WTC11 (cell line): ENCODE measurements at regions not wholly inside any gene's neighbourhood (a gene's known extent, or its start where the extent isn't known, plus 50 kb on each side); places are given as distances from the start of the nearest gene placed in this dataset.

Experiments
- ATAC-seq: fragments of 200-7000 bp; cut with Tn5 transposase; 2 replicates; pipeline ENCODE4 v1.10.0; 2021; ENCODE audit warnings: mild to moderate bottlenecking, moderate library complexity
- CTCF ChIA-PET: fragments of 300-600 bp; sonication (Branson Sonifier 250); formaldehyde crosslinking; loops from one replicate; lab custom pipeline; 2021; ENCODE audit warnings: antibody characterized with exemption; lab: Charles Lee
- POLR2A ChIA-PET: fragments of 350-600 bp; sonication (Branson Sonifier 250); formaldehyde crosslinking; loops from one replicate; lab custom pipeline; 2021; ENCODE audit warnings: antibody characterized with exemption; lab: Charles Lee
- DNase-seq: peaks from one replicate; pipeline ENCODE4 v3.0.0; 2021; ENCODE audit warnings: low spot score
- H3K27ac Mint-ChIP-seq: 2 replicates; pipeline ENCODE4 v1.8.0; 2021; ENCODE audit warnings: mixed read lengths
- H3K27me3 Mint-ChIP-seq: 2 replicates; pipeline ENCODE4 v1.8.0; 2021; ENCODE audit warnings: low read depth, mild to moderate bottlenecking, moderate library complexity, mixed read lengths
- H3K36me3 Mint-ChIP-seq: 2 replicates; pipeline ENCODE4 v1.8.0; 2021; ENCODE audit warnings: mixed read lengths
- H3K4me1 Mint-ChIP-seq: 2 replicates; pipeline ENCODE4 v1.8.0; 2022; ENCODE audit warnings: mixed read lengths
- H3K4me3 Mint-ChIP-seq: 2 replicates; pipeline ENCODE4 v1.8.0; 2021; ENCODE audit warnings: mild to moderate bottlenecking, moderate library complexity, mixed read lengths
- H3K9me3 Mint-ChIP-seq: 2 replicates; pipeline ENCODE4 v1.8.0; 2021; ENCODE audit warnings: mixed read lengths
- CBFB ChIP-seq: sonication (generic); formaldehyde crosslinking; IDR thresholded peaks from 2 replicates; pipeline ENCODE4 v1.8.1; 2022; ENCODE audit warnings: mild to moderate bottlenecking, low read depth, missing genetic modification reagents
- CREB1 ChIP-seq: sonication (generic); formaldehyde crosslinking; IDR thresholded peaks from 2 replicates; pipeline ENCODE4 v1.8.0; 2023; ENCODE audit warnings: mild to moderate bottlenecking, missing genetic modification reagents
- CREM ChIP-seq: sonication (generic); formaldehyde crosslinking; IDR thresholded peaks from 2 replicates; pipeline ENCODE4 v1.8.1; 2022; ENCODE audit warnings: mild to moderate bottlenecking, missing genetic modification reagents, moderate library complexity
- E2F4 ChIP-seq: sonication (generic); formaldehyde crosslinking; IDR thresholded peaks from 2 replicates; pipeline ENCODE4 v1.8.1; 2022; ENCODE audit warnings: low read depth, mild to moderate bottlenecking, moderate library complexity, missing genetic modification reagents, borderline replicate concordance
- FOXK1 ChIP-seq: sonication (generic); formaldehyde crosslinking; IDR thresholded peaks from 2 replicates; pipeline ENCODE4 v1.8.0; 2022; ENCODE audit warnings: mild to moderate bottlenecking, moderate library complexity, missing genetic modification reagents
- FOXP1 ChIP-seq: sonication (generic); formaldehyde crosslinking; IDR thresholded peaks from 2 replicates; pipeline ENCODE4 v1.8.0; 2022; ENCODE audit warnings: missing genetic modification reagents, mild to moderate bottlenecking, moderate library complexity, borderline replicate concordance
- GRHL2 ChIP-seq: fragments of 250-450 bp; sonication (Bioruptor Pico); IDR thresholded peaks from 2 replicates; pipeline ENCODE4 v1.8.0; 2022; ENCODE audit warnings: mild to moderate bottlenecking, moderate library complexity; ENCODE audit not compliant: insufficient replicate concordance, severe bottlenecking
- GTF2I ChIP-seq: fragments of 250-450 bp; sonication (Bioruptor Pico); conservative IDR thresholded peaks from 2 replicates; pipeline ENCODE4 v1.4.0; 2021; ENCODE audit warnings: mild to moderate bottlenecking
- JUN ChIP-seq: sonication (generic); formaldehyde crosslinking; IDR thresholded peaks from 2 replicates; pipeline ENCODE4 v1.8.0; 2023; ENCODE audit warnings: mild to moderate bottlenecking, missing genetic modification reagents
- MAX ChIP-seq: sonication (generic); formaldehyde crosslinking; IDR thresholded peaks from 2 replicates; pipeline ENCODE4 v1.8.0; 2022; ENCODE audit warnings: mild to moderate bottlenecking, missing genetic modification reagents
- MLX ChIP-seq: sonication (generic); formaldehyde crosslinking; IDR thresholded peaks from 2 replicates; pipeline ENCODE4 v1.8.1; 2023; ENCODE audit warnings: mild to moderate bottlenecking, missing genetic modification reagents, moderate library complexity
- MXD4 ChIP-seq: fragments of 250-450 bp; sonication (Bioruptor Pico); IDR thresholded peaks from 2 replicates; pipeline ENCODE4 v1.8.0; 2021; ENCODE audit warnings: mild to moderate bottlenecking, moderate library complexity, borderline replicate concordance
- NFE2L1 ChIP-seq: sonication (generic); formaldehyde crosslinking; IDR thresholded peaks from 2 replicates; pipeline ENCODE4 v1.8.1; 2023; ENCODE audit warnings: missing genetic modification reagents
- NFYB ChIP-seq: sonication (generic); formaldehyde crosslinking; conservative IDR thresholded peaks from 2 replicates; pipeline ENCODE4 v1.8.0; 2022; ENCODE audit warnings: low read depth, missing genetic modification reagents
- NR2C2 ChIP-seq: sonication (generic); formaldehyde crosslinking; IDR thresholded peaks from 2 replicates; pipeline ENCODE4 v1.8.0; 2022; ENCODE audit warnings: mild to moderate bottlenecking, missing genetic modification reagents
- PRDM15 ChIP-seq: sonication (generic); formaldehyde crosslinking; IDR thresholded peaks from 2 replicates; pipeline ENCODE4 v1.8.0; 2022; ENCODE audit warnings: missing genetic modification reagents
- SMAD3 ChIP-seq: sonication (generic); formaldehyde crosslinking; IDR thresholded peaks from 2 replicates; pipeline ENCODE4 v1.8.0; 2022; ENCODE audit warnings: missing genetic modification reagents, mild to moderate bottlenecking, borderline replicate concordance
- TEAD1 ChIP-seq: sonication (generic); formaldehyde crosslinking; IDR thresholded peaks from 2 replicates; pipeline ENCODE4 v1.8.0; 2022; ENCODE audit warnings: mild to moderate bottlenecking, missing genetic modification reagents
- TEAD4 ChIP-seq: sonication (generic); formaldehyde crosslinking; IDR thresholded peaks from 2 replicates; pipeline ENCODE4 v1.8.0; 2022; ENCODE audit warnings: mild to moderate bottlenecking, missing genetic modification reagents
- TP53 ChIP-seq: sonication (generic); formaldehyde crosslinking; IDR thresholded peaks from 2 replicates; pipeline ENCODE4 v1.8.1; 2023; ENCODE audit warnings: mild to moderate bottlenecking, missing genetic modification reagents
- ZNF121 ChIP-seq: sonication (generic); formaldehyde crosslinking; IDR thresholded peaks from 2 replicates; pipeline ENCODE4 v1.8.0; 2023; ENCODE audit warnings: missing genetic modification reagents
- ZNF281 ChIP-seq: sonication (generic); formaldehyde crosslinking; IDR thresholded peaks from 2 replicates; pipeline ENCODE4 v1.8.0; 2023; ENCODE audit warnings: mild to moderate bottlenecking, missing genetic modification reagents
- ZNF317 ChIP-seq: sonication (generic); formaldehyde crosslinking; IDR thresholded peaks from 2 replicates; pipeline ENCODE4 v1.8.1; 2023; ENCODE audit warnings: low read depth, mild to moderate bottlenecking, moderate library complexity, missing genetic modification reagents, borderline replicate concordance
- ZNF396 ChIP-seq: fragments of 250-450 bp; sonication (Bioruptor Pico); IDR thresholded peaks from 2 replicates; pipeline ENCODE4 v1.8.0; 2021; ENCODE audit warnings: mild to moderate bottlenecking, moderate library complexity, borderline replicate concordance
- ZNF423 ChIP-seq: fragments of 250-450 bp; sonication (Bioruptor Pico); IDR thresholded peaks from 2 replicates; pipeline ENCODE4 v2.1.2; 2022; ENCODE audit warnings: mild to moderate bottlenecking, moderate library complexity

GRCh38 chr6:94367316-94367715, 948.0 kb upstream of the EPHA7 start:
- Mint-ChIP-seq H3K4me1 (0 out of 2 replicates have a peak, but pooled peaks cover 3% of the 10 kb centered on the region), H3K27ac (no peak overlapping the region), H3K4me3 (no peak overlapping the region), H3K9me3 (no peaks in the 10 kb centered on the region), H3K36me3 (no peaks in the 10 kb centered on the region), H3K27me3 (no peaks in the 10 kb centered on the region)
- ChIA-PET POLR2A (no interaction called here), CTCF (no interaction called here)
- TF ChIP-seq CREM (CRISPR knock-in tag) (no peak), GRHL2 (CRISPR knock-in tag) (no peak), TP53 (CRISPR knock-in tag) (no peak), NR2C2 (no peak), NFE2L1 (CRISPR knock-in tag) (no peak), SMAD3 (CRISPR knock-in tag) (no peak), ZNF281 (CRISPR knock-in tag) (no peak), CREB1 (CRISPR knock-in tag) (no peak), ZNF396 (CRISPR knock-in tag) (no peak), CBFB (no peak), JUN (CRISPR knock-in tag) (no peak), ZNF121 (no peak), E2F4 (CRISPR knock-in tag) (no peak), MAX (no peak), PRDM15 (CRISPR knock-in tag) (no peak), GTF2I (CRISPR knock-in tag) (no peak), TEAD1 (CRISPR knock-in tag) (no peak)
- DNase-seq (no peak), ATAC-seq (no peak)

GRCh38 chr6:94362061-94362864, 942.9 kb upstream of the EPHA7 start:
- Mint-ChIP-seq H3K36me3 (no peaks in the 10 kb centered on the region), H3K9me3 (no peaks in the 10 kb centered on the region), H3K4me1 (peaks cover 4% of the 10 kb centered on the region), H3K27me3 (no peaks in the 10 kb centered on the region), H3K27ac (no peak overlapping the region), H3K4me3 (no peak overlapping the region)
- ATAC-seq, result no peak
- POLR2A ChIA-PET, result interaction anchor here (0.7 kb wide), 1 partner anchor 49 kb away, joined by 5 read pairs; no protein-coding TSS in a partner anchor
- CTCF ChIA-PET, result no interaction called here
- DNase-seq, result no peak
- TF ChIP-seq MLX (CRISPR knock-in tag), result no peak
- TF ChIP-seq ZNF423 (CRISPR knock-in tag), result no peak
- TF ChIP-seq FOXK1 (CRISPR knock-in tag), result no peak
- TF ChIP-seq ZNF317 (CRISPR knock-in tag), result no peak
- no peak for TF ChIP-seq TEAD4 (CRISPR knock-in tag)
- TF ChIP-seq SMAD3 (CRISPR knock-in tag), result no peak
- TF ChIP-seq MXD4 (CRISPR knock-in tag), result no peak
- TF ChIP-seq TEAD1 (CRISPR knock-in tag), result no peak
- no peak for TF ChIP-seq FOXP1 (CRISPR knock-in tag)
- no peak for TF ChIP-seq E2F4 (CRISPR knock-in tag)
- TF ChIP-seq NFYB (CRISPR knock-in tag), result no peak
